GM19023 (cell line): ENCODE measurements at regions not wholly inside any gene's neighbourhood (a gene's known extent, or its start where the extent isn't known, plus 50 kb on each side); places are given as distances from the start of the nearest gene placed in this dataset.
"Not testable (repeated sequence)": the region's sequence is repeated elsewhere in the genome, so short reads cannot be mapped to it uniquely, and the experiment has no call there.

ENCODE experiments used
- ATAC-seq: cut with Tn5 transposase; IDR thresholded peaks from one replicate; pipeline ENCODE4 v1.9.1; 2021; ENCODE audit warnings: mild to moderate bottlenecking, moderate library complexity; ENCODE audit not compliant: unreplicated experiment

GRCh38 chr16:8458481-8459046 is 131.7 kb downstream of the TMEM114 start:
- ATAC-seq, result no peak

GRCh38 chr16:8453359-8453758 is 137.0 kb downstream of the TMEM114 start:
- no peak for ATAC-seq

- no peak for ATAC-seq
Observed at GRCh38 chr16:8452941-8453340, 137.4 kb downstream of the TMEM114 start.

GRCh38 chr16:8436931-8437330 is 153.4 kb downstream of the TMEM114 start:
- ATAC-seq, result no peak

GRCh38 chr16:8431783-8432182 is 158.5 kb downstream of the TMEM114 start:
- ATAC-seq, result no peak

GRCh38 chr16:8430401-8430800 is 159.9 kb downstream of the TMEM114 start:
- no peak for ATAC-seq

GRCh38 chr16:8426569-8426968 is 163.7 kb downstream of the TMEM114 start:
- no peak for ATAC-seq

GRCh38 chr16:8417145-8417544 is 173.2 kb downstream of the TMEM114 start:
- ATAC-seq, result no peak

- ATAC-seq, result no peak
Observed at GRCh38 chr16:8408855-8409567, 181.3 kb downstream of the TMEM114 start.

- ATAC-seq, result no peak
Observed at GRCh38 chr16:8407351-8407750, 183.0 kb downstream of the TMEM114 start.

- ATAC-seq, result no peak
Observed at GRCh38 chr16:8403978-8404749, 186.1 kb downstream of the TMEM114 start.

- no peak for ATAC-seq
Observed at GRCh38 chr16:8402981-8403843, 187.1 kb downstream of the TMEM114 start.

GRCh38 chr16:8400683-8401082 is 189.6 kb downstream of the TMEM114 start:
- ATAC-seq, result not testable (repeated sequence)

- ATAC-seq, result no peak
Observed at GRCh38 chr16:8398548-8398947, 191.8 kb downstream of the TMEM114 start.

GRCh38 chr16:8397223-8397622 is 193.1 kb downstream of the TMEM114 start:
- ATAC-seq, result no peak

GRCh38 chr16:8396463-8396862 is 193.8 kb downstream of the TMEM114 start:
- ATAC-seq, result no peak

GRCh38 chr16:8391257-8391656 is 199.1 kb downstream of the TMEM114 start:
- no peak for ATAC-seq

GRCh38 chr16:8388684-8389083 is 201.6 kb downstream of the TMEM114 start:
- no peak for ATAC-seq

- no peak for ATAC-seq
Observed at GRCh38 chr16:8381814-8382213, 208.5 kb downstream of the TMEM114 start.

GRCh38 chr16:8380311-8380710 is 210.0 kb downstream of the TMEM114 start:
- ATAC-seq, result no peak

- ATAC-seq, result no peak
Observed at GRCh38 chr16:8377864-8378263, 212.4 kb downstream of the TMEM114 start.
